Fibroblast of skin of scalp (primary cell): ENCODE measurements at regions not wholly inside any gene's neighbourhood (a gene's known extent, or its start where the extent isn't known, plus 50 kb on each side); places are given as distances from the start of the nearest gene placed in this dataset.
A peak's percentile ranks its signal among the peaks of the same experiment; 100 is the strongest.

Source experiments
- DNase-seq: peaks from one replicate; pipeline ENCODE4 v3.0.0-alpha.2; 2013

- DNase-seq: peak; percentile 53
Measured at GRCh38 chr5:4082966-4083564, 487.4 kb downstream of the IRX1 start.

DNA sequence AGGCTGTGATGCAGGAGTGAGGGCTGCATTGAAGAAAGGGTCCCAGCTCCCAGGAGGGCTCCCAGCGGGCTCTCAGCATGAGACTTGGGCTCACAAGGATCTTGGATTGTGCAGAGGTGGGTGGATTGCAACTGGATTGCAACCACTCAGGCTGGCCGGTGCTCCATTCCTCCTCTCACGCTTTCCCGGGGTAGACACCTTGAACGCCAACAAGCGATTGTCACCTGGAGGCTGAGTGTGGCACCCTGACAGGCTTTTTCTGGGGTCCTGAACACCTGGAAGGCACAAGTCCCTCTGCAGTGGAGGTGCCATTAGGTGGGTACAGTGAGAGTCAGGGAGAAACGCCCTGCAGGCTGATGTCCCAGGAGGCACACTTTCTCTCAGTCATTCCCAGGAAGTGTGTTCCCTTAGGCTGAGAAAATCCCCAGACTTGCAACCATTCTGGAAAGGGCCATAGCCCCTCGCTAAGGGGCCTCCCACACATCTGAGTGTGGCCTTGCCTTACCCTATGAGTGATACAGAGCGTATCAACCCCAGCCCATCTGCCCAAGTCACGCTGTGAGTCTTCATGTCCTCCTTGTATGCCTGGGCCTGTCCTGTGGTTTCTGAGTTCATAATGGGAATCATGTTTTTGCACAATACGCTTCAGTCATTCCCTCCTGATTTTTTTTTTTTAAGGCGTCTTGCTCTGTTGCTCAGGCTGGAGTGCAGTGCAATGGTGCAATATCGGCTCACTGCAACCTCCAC, 488.1 kb downstream of the IRX1 start:
- DNase-seq: peak; percentile 39

DNA sequence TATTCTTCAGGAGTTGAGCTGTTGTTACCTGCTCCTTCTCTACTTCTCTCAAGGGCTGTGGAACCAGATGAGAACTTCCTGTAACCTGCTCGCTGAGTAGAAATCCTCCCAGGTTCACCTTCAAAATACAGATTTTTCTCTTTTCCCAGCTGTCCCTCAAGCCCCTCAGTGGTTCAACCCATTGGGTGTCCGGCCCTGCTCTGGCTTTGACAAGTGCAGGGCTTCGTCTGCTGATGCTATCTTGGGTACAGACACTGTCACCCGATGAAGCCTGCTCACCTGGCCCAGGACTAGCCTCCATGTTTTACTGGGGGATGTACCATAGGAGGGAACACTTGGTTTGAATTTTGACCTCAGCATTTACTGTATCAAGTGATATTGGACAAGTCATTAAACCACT, 490.4 kb downstream of the IRX1 start:
- no peak for DNase-seq

- DNase-seq: no peak
Measured at GRCh38 chr5:4087110-4087509, 491.5 kb downstream of the IRX1 start.

- DNase-seq: no peak
Measured at GRCh38 chr5:4089087-4089486, 493.5 kb downstream of the IRX1 start.

GRCh38 chr5:4093236-4093635, 497.6 kb downstream of the IRX1 start:
- peak; percentile 31 for DNase-seq

DNA sequence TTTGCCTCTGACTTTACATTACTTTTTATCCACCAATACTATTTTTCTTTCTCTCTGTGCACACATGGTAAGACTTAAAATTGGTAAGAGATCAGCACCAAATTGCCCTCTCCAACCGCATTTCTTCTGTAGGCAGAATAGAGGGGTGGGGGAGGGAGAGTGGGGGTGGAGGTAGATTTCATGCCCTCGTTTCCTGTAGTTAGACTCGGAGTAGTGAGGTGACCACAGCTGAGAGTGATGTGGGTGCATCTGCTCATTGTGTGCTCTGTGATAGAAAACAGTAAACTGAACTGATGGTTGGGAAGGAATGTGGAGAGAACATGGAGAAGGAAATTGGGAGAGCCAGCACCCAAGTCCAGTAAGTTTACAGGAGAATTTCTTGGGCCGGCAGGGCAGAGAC, 498.3 kb downstream of the IRX1 start:
- DNase-seq: no peak

- DNase-seq: no peak
Measured at GRCh38 chr5:4095918-4096630, 500.4 kb downstream of the IRX1 start.

- peak; percentile 67 for DNase-seq
Measured at GRCh38 chr5:4097199-4097598, 501.6 kb downstream of the IRX1 start.

GRCh38 chr5:4098226-4098625, 502.6 kb downstream of the IRX1 start:
- no peak for DNase-seq

DNA sequence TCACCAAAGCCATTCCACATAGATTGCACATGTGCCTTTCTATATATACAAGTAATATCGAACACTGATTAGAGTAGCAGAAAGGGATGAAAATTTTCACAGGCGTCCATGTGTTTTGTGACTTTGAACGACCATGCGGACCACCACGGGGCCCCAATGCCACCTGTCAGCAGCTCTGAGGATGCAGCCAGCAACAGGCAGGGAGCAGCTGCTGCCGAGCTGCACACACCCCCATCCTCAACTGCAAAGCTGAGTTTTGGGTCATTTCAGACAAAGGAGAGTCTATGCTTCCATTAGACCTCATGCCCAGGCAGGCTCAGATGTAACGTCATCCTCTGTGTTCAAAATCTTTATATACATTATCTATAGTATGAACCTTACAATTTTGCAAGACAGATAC, 503.8 kb downstream of the IRX1 start:
- no peak for DNase-seq

- no peak for DNase-seq
Measured at GRCh38 chr5:4100739-4101138, 505.1 kb downstream of the IRX1 start.

- no peak for DNase-seq
Measured at GRCh38 chr5:4101189-4101588, 505.6 kb downstream of the IRX1 start.

DNA sequence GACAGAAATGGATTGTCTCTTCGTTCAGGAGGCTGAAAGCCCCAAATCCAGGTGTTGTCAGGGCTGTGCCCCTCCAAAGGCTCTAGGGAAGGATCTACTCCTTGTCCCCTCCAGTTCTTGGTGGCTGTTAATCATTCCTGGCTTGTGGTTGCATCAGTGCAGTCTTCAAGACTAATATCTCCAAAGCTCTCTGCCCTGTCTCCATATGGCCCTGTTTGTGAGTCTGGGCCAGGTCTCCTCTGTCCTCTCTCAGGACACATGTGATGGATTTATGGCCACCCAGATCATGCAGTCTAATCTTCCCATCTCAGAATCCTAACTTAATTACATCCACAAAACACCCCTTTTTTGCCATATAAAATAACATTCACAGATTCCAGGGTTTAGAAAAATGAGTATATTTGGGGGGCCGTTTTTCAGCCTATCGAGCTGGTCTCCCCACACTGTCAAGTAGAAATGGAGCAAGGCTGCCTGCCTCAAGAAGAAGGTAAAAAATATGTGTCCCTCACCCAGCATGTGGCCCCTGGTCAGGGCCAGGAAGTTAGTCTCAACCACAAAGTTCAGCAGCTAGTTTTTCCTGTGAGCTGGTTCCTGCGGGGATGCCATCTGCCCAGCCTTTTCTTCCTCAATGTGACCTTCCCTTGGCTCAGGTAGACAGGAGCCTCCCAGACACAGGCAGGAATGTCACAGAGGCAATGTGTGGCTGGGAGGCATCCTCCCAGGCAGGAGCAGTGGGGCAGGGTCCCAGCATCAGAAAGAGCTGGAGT, 509.4 kb downstream of the IRX1 start:
- no peak for DNase-seq

- DNase-seq: no peak
Measured at GRCh38 chr5:4108690-4109089, 513.1 kb downstream of the IRX1 start.

DNA sequence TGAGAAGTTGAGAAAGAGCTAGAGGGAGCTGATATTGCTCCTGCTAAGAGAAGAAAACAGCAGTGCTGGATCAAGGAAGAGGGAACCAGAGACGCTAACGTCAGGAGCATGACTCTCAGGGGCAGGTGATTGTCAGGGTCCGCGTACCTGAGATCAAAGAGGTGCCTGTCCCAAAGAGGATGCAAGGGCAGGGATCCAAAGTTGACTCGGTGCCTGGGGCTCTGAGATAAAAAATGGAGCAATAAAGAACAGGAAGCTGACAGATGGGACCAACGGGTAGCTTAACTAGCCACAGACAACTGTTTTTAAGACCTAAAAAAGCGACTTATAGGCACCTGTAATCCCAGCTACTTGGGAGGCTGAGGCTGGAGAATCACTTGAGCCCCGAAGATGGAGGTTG, 517.8 kb downstream of the IRX1 start:
- no peak for DNase-seq

GRCh38 chr5:4113905-4114304, 518.3 kb downstream of the IRX1 start:
- DNase-seq: no peak

GRCh38 chr5:4114452-4114851, 518.8 kb downstream of the IRX1 start:
- no peak for DNase-seq

- peak; percentile 56 for DNase-seq
Measured at GRCh38 chr5:4116834-4117233, 521.2 kb downstream of the IRX1 start.

- no peak for DNase-seq
Measured at GRCh38 chr5:4124221-4124970, 528.8 kb downstream of the IRX1 start.

DNA sequence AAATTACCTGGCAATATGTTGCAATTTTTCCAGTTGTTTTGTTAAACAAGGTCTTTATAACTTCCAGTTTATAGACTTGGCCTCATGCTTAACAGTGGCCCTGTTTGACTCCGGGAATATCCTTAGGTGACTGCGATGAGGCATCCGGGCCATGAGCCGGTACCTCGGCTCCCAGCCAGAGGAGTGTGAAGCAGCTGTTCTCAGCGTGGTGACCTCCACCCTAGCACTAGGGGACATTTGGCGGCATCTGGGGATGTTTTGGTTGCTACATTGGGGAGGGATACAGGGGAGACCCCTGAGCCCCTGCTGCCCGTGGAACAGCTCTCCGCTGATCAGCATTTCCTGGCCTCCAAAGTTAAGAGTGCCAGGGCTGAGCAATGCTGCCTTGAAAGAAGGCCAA, 533.4 kb downstream of the IRX1 start:
- DNase-seq: no peak

GRCh38 chr5:4129523-4129922, 533.9 kb downstream of the IRX1 start:
- no peak for DNase-seq
